ENCODE measurements at regions not wholly inside any gene's neighbourhood (a gene's known extent, or its start where the extent isn't known, plus 50 kb on each side); places are given as distances from the start of the nearest gene placed in this dataset.
A peak's percentile ranks its signal among the peaks of the same experiment; 100 is the strongest.

- DNase-seq (ENCODE audit: low spot score) = no peak
These were observed 140.4 kb upstream of the IPO9 start for GRCh38 chr1:201688514-201688913.

DNA sequence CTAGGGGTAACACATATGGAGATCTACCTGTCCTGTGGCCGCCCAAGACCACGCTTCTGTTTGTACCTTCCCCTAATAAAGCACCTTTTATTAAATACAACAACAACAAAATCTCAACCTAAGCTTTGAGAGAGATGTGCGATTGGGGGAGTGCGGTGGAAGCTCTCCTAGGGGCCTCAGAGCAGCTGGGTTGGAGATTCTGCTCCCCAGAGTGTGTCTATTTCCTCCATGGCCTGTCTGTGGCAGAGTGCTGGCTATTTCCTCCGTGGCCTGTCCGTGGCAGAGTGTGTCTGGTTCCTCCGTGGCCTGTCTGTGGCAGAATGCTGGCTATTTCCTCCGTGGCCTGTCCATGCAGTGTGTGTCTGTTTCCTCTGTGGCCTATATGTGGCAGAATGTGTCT lies 139.3 kb upstream of the IPO9 start:
- no peak for DNase-seq (ENCODE audit: low spot score)

GRCh38 chr1:201690528-201690927 lies 138.4 kb upstream of the IPO9 start:
- DNase-seq (ENCODE audit: low spot score) = no peak

GRCh38 chr1:201691716-201692554 lies 137.0 kb upstream of the IPO9 start:
- no peak for DNase-seq (ENCODE audit: low spot score)

- no peak for DNase-seq (ENCODE audit: low spot score)
These were observed 136.2 kb upstream of the IPO9 start for GRCh38 chr1:201692555-201693394.

DNA sequence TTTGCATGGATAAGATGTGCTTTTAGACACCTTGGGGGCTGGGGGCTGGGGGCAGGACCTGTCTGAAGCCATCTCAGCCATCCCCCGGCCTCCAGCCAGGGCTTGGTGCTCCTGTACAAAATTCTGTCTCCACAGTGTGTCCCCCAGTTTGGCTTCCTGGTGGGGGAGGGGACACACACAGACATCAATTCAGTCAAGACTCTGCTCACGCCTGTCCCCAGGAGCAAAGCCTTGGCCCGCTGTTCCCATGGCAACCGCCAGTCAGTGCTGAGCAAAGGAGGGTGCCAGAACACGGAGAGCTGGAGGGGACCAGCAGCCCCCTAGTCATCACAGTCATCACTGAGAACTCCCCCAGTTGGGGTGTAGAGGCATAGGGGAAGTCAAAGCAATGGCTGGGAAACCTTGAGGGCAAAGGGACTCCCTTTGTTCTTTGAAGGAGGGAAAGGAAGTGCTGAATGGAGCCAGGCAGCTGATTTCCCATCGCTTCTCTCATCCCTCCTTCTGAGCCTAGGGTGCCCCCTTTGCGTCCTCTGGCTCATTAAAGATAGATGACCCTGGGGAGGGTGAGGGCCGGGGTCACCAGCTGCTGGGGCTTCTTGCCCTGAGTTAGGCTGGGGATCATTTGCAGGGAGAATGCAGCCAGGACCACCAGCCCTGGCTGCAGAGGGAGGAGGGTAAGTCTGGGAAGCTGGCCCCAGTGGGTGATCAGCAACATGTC lies 134.9 kb upstream of the IPO9 start:
- no peak for DNase-seq (ENCODE audit: low spot score)

- DNase-seq (ENCODE audit: low spot score) = no peak
These were observed 134.2 kb upstream of the IPO9 start for GRCh38 chr1:201694608-201695335.

- no peak for DNase-seq (ENCODE audit: low spot score)
These were observed 133.3 kb upstream of the IPO9 start for GRCh38 chr1:201695607-201696006.

DNA sequence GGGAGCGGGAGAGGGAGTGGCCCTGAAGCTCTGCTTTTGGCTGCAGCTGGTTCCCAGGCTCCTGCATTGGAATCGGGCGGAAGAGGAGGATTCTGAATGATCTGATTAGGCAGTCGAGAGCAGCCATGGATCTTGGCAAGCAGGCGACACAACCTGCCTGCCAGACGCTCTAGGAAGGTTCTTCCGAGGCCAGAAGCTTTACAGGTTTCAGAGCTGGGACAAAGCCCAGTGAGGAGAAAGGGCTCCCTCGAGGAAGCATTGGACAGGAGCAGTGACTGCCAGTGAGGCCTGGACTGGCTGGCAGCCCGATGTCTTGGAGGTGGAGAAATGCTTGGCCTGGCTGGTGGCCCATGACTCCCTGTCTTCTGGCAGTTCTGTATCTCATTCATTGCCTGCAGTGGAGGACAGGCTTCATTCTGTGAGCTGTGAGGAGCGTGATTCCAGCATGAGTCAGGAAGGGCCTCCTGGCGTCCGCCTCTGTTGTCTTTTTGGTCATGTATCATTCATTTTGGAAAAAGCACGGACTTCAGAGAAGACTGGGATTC lies 132.7 kb upstream of the IPO9 start:
- DNase-seq (ENCODE audit: low spot score) = peak; percentile 83

DNA sequence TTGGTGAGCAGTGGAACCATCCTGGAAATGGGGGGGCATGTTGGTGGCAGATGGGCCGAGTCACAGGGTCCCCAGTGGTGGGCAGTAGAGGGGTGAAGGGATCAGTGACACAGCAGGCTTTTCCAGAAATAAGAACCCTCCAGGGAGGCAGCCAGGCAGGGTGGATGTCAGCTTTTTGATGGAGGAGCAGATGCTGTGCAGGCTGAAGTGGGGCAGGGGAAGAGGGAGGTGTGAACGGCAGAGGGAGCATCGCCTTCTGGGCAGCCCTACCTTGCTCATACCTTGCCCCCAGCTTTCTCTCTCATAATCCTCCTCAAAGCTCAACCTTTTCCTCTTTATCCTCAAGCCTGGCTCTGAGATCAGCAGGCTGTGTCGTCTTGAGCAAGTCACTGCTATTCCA lies 131.8 kb upstream of the IPO9 start:
- no peak for DNase-seq (ENCODE audit: low spot score)

DNA sequence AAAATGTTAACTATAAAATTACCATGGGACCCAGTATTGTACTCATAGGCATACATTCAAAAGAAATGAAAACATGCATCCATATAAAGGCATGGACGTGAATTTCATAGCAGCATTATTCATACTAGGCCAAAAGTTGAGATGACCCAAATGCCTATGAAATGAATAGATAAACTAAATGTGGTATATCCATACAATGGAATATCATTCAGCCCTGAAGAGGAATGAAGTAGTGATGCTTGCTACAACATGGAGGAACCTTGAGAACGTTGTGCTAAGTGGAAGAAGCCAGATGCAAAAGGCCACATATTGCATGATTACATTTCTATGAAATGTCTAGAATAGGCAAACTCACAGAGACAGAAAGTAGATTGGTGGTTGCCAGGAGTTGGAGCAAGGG lies 127.1 kb upstream of the IPO9 start:
- DNase-seq (ENCODE audit: low spot score) = no peak

- DNase-seq (ENCODE audit: low spot score) = no peak
These were observed 126.0 kb upstream of the IPO9 start for GRCh38 chr1:201702936-201703335.

DNA sequence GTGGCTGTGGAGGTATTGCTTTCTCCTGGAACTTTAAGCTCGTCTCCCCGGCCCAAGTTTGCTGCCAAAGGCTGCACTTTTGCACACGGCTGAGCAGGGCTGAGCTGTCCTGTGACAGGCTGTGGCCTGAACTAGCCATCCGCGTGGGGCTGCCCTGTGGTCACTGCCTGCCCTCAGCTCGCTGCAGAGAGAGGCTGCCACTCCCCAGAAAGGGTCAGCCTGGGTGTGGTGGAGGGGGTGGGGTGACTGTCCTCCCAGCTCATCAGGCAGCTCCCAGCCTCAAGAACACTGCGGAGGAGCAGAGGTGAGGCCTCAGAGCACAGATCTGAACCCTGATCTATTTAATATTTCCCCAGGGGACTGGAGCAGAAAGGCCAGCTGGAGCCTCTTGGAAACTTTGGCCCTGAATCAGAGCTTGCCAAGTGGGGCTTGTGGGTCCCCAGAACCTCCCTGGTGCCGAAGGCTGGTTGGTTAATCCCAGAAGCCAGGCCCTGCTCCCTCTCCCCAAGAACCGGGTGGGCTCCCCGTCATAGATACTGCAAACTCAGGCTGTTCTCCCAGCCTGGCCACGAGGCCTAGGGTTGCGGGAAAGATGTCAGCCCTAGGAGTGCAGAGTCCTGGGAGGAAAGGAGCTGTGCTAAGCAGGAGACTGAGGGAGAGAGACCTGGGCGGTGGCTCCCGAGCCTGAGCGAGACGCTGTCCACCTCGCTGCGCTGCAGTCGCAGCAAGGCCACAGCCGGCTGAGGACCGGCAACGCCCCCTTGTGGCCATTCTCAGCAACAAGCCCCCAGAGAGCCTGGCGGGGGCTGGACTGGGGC lies 125.1 kb upstream of the IPO9 start:
- peak; percentile 80 for DNase-seq (ENCODE audit: low spot score)

GRCh38 chr1:201704439-201704792 lies 124.5 kb upstream of the IPO9 start:
- DNase-seq (ENCODE audit: low spot score) = no peak

GRCh38 chr1:201705389-201705788 lies 123.6 kb upstream of the IPO9 start:
- no peak for DNase-seq (ENCODE audit: low spot score)

GRCh38 chr1:201706109-201706508 lies 122.8 kb upstream of the IPO9 start:
- no peak for DNase-seq (ENCODE audit: low spot score)

DNA sequence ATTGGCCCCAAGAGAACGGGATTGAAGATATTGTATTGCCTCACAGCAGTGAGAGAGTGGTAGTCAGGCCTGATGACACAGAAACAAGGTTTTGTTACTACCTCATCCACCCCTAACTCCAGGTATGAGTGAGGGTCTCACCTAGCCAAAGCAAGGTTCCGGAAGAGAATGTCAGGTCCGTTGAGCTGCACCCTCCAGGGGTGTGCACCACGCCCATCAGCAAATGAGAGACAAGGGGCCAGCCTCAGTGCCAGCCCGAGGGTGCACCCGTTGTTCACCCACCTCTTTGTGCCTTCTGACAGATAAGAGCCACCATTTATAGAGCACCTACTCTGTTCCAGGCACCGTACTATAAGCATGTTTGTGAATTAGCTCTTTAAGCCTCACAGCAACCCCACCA lies 121.9 kb upstream of the IPO9 start:
- DNase-seq (ENCODE audit: low spot score) = no peak

- no peak for DNase-seq (ENCODE audit: low spot score)
These were observed 121.3 kb upstream of the IPO9 start for GRCh38 chr1:201707656-201708055.

- DNase-seq (ENCODE audit: low spot score) = no peak
These were observed 120.9 kb upstream of the IPO9 start for GRCh38 chr1:201708085-201708512.

DNA sequence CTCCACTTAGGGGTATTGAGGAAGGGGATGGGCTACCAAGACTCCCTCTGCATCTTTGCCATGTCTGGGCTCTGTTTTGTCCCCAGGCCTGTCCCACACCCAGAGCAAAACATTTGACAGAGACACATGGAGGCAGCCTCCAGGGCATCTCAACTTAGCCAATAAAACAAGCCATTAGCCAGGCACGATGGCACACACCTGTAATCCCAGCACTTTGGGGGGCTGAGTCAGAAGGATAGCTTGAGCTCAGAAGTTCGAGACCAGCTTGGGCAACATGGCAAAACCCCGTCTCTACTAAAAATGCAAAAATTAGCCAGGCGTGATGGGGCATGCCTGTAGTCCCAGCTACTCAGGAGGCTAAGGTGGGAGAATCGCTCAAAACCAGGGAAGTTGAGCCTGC lies 120.3 kb upstream of the IPO9 start:
- DNase-seq (ENCODE audit: low spot score) = no peak

Data from globus pallidus (tissue), 1 donor.